ENCODE measurements at regions not wholly inside any gene's neighbourhood (a gene's known extent, or its start where the extent isn't known, plus 50 kb on each side); places are given as distances from the start of the nearest gene placed in this dataset.
"Not testable (repeated sequence)": the region's sequence is repeated elsewhere in the genome, so short reads cannot be mapped to it uniquely, and the experiment has no call there.

- intact Hi-C loops (cut with micrococcal nuclease): loop anchor here (5.0 kb wide), 1 partner anchor 369 kb away; no protein-coding TSS in a partner anchor
These were observed 364.9 kb upstream of the IRX2 start for GRCh38 chr5:3116366-3116765.

GRCh38 chr5:3114467-3114866, 363.0 kb upstream of the IRX2 start:
- intact Hi-C loops (cut with micrococcal nuclease): no loop called here

DNA sequence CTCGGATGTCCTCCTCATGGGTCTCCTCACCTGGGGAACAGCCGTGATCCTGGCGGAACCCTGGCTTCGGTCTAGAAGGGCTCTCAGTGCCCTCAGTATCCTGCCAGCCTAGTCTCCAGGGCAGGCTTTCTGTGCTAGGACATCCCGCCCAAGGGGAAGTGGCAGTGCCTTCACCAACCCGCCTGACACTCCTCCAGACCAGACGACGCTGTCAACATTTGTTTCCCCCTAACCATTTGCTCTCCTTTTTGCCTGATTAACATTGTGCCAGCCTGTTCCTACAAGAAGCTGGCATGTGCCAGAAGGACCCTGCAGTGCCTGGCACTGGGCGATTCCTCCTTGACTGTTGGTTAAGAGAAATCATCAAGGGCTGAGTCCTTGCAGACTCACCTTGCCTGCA, 358.9 kb upstream of the IRX2 start:
- intact Hi-C loops (cut with micrococcal nuclease): no loop called here

- intact Hi-C loops (cut with micrococcal nuclease): no loop called here
These were observed 355.7 kb upstream of the IRX2 start for GRCh38 chr5:3107156-3107611.

DNA sequence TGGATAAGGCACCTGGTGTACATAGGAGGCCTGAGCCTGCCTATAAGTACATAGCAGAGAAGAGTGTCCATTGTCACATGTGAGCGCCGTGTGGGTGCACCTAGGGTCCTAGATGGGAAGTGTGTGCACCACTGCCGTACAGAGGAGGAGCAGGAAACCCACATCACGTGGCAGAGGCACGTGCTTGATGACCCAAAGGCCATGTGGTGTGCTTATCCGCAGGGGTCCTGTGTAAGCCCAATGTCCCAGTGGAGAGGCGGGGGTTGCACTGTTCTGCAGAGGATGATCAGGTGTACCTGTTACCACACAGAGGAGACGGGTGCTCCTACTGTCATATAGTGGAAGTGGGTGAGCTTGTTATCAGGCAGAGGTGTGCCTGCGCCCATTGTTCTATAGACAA, 354.1 kb upstream of the IRX2 start:
- intact Hi-C loops (cut with micrococcal nuclease): no loop called here

DNA sequence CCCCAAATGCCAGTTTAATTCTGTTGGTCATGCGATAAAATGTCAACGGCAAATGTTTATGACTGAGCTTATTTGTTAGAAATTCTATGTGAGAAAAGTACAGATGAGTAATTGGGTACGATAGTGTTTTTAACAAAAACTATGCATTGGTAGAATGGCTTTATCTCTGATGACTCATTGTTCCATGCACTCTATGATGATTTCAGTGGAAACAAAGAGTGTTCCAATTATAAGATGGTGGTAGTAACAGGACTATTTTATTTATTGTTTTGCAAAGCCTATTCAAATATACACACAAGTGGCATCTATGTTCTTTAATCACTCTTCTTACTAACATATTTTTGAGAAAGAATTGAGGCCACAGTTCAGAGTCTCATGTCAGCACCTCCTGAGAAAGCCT, 353.7 kb upstream of the IRX2 start:
- intact Hi-C loops (cut with micrococcal nuclease): no loop called here

DNA sequence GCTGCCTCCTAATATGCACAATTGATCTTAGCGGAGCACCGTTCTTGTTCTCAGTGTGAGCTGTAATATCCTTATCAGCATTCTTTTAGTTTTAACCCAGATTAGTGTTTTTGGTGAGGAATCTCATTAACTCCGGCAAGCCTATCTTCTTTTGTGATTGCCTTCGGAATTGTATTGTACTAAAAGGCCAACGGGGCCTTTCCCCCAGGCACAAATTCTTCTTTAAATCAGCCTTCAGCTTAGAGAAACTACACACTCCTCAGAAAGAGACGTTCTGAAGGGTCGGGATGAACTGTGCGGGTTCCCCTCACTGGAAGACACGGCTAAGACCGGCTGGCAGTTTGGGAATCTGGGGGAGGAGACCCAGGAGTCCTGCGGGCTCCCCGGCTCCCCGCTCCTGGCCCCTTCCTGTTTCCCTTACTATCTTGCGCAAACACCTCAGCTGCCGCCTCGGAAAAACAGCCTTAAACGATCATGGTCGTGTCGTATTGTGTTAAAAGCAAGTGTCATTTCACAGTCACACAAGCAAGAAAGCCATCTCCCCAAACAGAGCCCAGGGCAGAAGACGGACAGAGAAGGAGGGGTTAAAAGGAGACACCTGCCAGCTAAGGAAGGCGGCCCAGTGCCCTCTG, 353.1 kb upstream of the IRX2 start:
- intact Hi-C loops (cut with micrococcal nuclease): no loop called here

- intact Hi-C loops (cut with micrococcal nuclease): no loop called here
These were observed 351.9 kb upstream of the IRX2 start for GRCh38 chr5:3103262-3103811.

- intact Hi-C loops (cut with micrococcal nuclease): no loop called here
These were observed 351.1 kb upstream of the IRX2 start for GRCh38 chr5:3102531-3102930.

DNA sequence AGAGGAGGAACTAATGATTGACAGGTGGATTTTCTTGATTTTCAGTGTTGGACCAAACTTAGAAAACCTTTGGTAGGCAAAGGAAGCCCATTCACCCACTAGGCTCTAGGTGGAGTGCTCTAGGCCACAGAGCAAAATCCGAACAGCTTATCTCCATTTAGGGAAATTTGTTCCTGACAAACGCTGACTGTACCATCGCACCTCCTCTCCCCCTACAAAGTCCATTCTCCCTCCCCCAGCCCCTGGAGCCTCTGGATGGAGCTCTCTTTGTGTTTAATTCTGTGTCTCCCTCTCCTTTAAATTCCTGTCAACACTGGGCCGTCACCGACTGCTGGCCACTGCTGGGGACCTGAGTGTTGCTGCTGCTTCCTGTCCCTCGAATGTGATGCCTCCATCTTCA, 350.1 kb upstream of the IRX2 start:
- intact Hi-C loops (cut with micrococcal nuclease): no loop called here

- intact Hi-C loops (cut with micrococcal nuclease): no loop called here
These were observed 349.6 kb upstream of the IRX2 start for GRCh38 chr5:3100921-3101551.

GRCh38 chr5:3099954-3100353, 348.5 kb upstream of the IRX2 start:
- intact Hi-C loops (cut with micrococcal nuclease): no loop called here

GRCh38 chr5:3099526-3099925, 348.0 kb upstream of the IRX2 start:
- intact Hi-C loops (cut with micrococcal nuclease): no loop called here

DNA sequence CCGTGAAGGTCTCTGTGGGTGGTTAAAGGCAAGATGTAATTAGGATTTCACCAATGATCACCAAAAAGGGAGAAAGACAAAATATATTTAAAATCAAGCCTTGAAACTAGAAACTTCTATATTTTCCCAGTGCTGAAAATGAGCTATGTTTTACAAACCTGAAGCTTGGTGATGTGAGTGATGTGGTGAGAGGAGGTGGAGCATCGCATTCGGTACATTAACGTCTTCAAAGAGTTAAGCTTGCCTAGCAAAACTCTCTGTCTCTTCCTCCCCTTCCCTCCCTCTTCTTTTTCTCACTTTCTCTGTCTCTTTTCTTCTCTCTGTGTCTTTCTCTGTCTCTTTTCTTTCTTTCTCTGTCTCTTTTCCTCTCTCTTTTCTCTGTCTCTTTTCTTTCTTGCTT, 347.3 kb upstream of the IRX2 start:
- intact Hi-C loops (cut with micrococcal nuclease): no loop called here

GRCh38 chr5:3092664-3093063, 341.2 kb upstream of the IRX2 start:
- intact Hi-C loops (cut with micrococcal nuclease): no loop called here

DNA sequence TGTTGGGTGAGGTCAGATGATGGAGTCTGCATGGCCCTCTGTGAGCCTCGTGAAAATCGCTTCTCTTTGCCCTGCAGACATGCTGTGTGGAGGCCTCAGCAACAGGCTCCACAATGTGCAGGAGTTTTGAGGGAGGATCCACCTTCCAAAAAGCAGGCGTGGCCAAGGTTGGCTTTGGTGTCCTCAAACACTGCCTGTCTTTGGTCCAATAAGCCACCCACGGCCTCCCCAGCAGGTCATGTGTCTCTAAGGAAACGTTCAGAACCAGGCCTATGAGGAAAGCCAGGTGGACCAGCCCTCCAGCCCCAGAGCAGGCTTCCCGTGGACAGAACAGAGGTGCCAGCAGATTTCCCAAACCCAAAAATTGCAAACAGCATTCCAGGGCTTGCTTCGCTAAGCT, 340.7 kb upstream of the IRX2 start:
- intact Hi-C loops (cut with micrococcal nuclease): no loop called here

DNA sequence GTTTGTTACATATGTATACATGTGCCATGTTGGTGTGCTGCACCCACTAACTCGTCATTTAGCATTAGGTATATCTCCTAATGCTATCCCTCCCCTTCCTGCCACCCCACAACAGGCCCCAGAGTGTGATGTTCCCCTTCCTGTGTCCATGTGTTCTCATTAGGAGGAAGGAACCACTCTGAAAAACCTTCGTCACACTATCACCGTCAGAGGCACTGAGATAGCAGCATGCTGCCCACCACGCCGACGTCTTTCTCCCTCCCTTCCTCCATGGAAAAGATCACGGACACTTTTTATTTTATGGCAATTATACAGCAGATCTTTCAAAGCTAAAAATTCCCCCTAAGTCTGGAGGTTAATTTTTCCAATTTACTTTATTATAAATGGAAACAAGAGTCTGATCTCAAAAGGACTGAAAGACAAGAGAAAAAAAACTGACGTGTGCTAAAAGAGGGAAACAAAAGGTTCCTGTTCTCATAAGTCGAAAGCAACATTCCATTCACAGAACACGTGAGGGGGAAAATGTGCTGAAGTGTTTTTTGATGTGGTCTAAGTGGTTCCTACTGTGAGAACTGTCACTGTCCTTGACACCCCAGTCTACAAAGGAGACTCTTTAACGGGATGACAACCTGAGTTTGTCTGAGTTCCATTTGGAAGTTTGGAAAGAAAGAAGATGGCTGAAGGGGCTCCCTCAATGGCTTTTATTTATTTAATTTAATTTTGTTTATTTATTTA, 339.7 kb upstream of the IRX2 start:
- intact Hi-C loops (cut with micrococcal nuclease): no loop called here

DNA sequence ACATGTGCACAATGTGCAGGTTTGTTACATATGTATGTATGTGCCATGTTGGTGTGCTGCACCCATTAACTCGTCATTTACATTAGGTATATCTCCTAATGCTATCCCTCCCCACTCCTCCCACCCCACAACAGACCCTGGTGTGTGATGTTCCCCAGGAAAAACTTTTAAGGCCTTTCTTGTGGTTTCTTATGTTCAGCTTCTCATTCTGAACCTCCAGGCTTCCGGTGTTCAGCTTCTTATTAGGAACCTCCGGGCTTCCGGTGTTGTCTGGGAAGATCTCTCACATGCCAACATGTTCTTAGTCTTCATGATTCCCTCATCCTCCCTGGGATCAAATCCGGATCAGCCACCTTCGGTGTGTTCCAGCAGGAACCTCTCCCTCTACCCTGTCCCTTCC, 338.8 kb upstream of the IRX2 start:
- intact Hi-C loops (cut with micrococcal nuclease): not testable (repeated sequence)

DNA sequence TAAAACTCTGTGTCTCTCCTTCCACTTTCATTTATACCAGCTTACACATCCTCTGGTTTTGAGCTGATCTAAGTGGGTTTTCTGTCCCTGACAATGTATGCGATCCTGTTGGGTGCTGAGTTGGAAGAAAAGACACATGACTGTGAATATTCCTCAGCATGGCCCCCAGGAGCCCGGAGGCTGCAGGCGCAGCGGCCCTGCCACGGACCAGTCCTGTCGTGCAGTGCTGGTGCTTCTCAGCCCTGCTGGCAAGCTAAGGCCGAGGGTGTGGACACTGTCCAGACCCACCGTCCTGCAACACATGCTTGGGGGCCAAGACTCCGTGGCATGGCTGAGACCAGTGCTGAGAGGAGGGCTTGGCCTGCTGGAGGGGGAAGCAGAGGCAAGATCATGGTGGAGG, 328.9 kb upstream of the IRX2 start:
- intact Hi-C loops (cut with micrococcal nuclease): no loop called here

DNA sequence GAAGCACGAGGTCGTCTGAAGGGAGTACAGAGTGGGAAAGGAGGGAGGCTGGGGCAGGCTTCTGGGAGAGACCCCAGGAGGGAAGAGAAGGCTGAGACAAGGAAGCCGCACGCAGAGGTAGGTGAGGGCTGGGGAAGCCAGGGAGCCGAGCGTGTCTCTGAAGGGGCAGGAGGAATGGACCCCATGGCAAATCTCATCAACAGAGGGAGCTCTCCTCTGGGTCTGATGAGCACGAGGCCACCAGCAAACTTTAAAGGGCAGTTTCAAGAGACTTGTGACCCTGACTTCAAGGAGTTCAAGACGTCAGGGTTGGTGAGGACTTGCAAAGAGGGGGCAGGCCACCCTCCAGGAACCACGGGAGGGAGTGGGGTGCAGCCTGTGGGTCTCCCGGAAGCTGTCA, 326.2 kb upstream of the IRX2 start:
- intact Hi-C loops (cut with micrococcal nuclease): no loop called here

- intact Hi-C loops (cut with micrococcal nuclease): no loop called here
These were observed 323.8 kb upstream of the IRX2 start for GRCh38 chr5:3075309-3075708.

- intact Hi-C loops (cut with micrococcal nuclease): no loop called here
These were observed 316.9 kb upstream of the IRX2 start for GRCh38 chr5:3068401-3068800.

Measured in T-helper 2 cell treated with Interferon-gamma antibody and Interleukin-4, amounts not matched to agents 100 ng/mL and 5 ng/mL, for 36 hours (primary cell).